ENCODE measurements at regions not wholly inside any gene's neighbourhood (a gene's known extent, or its start where the extent isn't known, plus 50 kb on each side); places are given as distances from the start of the nearest gene placed in this dataset.

DNA sequence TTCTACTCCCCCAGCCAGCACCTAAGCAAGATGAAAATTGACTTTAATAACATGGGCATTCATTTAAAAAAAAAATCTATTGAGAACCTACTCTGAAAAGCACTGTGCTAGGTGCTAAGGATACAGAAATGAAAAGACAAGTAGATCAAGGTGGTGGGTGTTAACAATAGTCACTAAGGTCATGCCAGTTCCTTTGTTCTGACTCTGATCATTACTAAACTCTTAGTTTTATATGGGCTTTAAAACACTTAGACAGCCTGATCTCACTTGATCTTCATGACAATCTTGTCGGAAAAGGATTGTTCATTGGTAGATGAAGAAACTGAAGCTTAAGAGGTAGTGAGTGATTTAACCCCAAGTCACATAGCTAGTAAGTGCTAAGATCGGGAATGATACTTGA, 285.7 kb upstream of the PRDM1 start:
- TF ChIP-seq, protein P1, sequence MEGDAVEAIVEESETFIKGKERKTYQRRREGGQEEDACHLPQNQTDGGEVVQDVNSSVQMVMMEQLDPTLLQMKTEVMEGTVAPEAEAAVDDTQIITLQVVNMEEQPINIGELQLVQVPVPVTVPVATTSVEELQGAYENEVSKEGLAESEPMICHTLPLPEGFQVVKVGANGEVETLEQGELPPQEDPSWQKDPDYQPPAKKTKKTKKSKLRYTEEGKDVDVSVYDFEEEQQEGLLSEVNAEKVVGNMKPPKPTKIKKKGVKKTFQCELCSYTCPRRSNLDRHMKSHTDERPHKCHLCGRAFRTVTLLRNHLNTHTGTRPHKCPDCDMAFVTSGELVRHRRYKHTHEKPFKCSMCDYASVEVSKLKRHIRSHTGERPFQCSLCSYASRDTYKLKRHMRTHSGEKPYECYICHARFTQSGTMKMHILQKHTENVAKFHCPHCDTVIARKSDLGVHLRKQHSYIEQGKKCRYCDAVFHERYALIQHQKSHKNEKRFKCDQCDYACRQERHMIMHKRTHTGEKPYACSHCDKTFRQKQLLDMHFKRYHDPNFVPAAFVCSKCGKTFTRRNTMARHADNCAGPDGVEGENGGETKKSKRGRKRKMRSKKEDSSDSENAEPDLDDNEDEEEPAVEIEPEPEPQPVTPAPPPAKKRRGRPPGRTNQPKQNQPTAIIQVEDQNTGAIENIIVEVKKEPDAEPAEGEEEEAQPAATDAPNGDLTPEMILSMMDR (IDR thresholded peaks at IDR 0.05; ENCODE audit: borderline replicate concordance, control extremely low read depth, extremely low read depth, insufficient read depth, missing control alignments), result no peak
- in situ Hi-C loops (cut with MboI; ENCODE audit: low sequenced_read_pairs, unreplicated experiment), result no loop called here

DNA sequence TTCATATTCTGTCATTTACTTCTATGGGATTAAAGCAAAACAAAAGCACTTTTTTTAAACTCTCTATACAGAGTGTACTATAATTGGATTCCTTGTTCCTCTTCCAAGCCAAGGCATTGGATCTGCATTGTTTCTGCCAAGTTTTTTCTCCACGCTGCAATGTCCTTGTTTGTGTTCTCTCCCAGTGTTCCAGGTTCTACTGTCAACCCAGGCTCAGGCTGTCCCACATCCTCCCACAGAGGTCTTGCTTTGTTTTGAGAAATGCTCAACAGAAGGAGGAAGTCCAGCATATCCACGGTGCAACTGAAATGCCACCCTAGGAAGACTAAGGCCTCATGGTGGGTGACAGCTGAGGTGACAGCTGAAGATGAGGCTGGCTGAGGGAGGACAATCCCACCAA, 287.1 kb upstream of the PRDM1 start:
- in situ Hi-C loops (cut with MboI; ENCODE audit: low sequenced_read_pairs, unreplicated experiment), result no loop called here
- DNase-seq (ENCODE audit: low spot score), result no peak
- TF ChIP-seq, protein P1 (IDR thresholded peaks at IDR 0.05; ENCODE audit: borderline replicate concordance, control extremely low read depth, extremely low read depth, insufficient read depth, missing control alignments), result no peak

More for the DNA sequence above, 285.7 kb upstream of the PRDM1 start:
- DNase-seq (ENCODE audit: low spot score), result no peak

DNA sequence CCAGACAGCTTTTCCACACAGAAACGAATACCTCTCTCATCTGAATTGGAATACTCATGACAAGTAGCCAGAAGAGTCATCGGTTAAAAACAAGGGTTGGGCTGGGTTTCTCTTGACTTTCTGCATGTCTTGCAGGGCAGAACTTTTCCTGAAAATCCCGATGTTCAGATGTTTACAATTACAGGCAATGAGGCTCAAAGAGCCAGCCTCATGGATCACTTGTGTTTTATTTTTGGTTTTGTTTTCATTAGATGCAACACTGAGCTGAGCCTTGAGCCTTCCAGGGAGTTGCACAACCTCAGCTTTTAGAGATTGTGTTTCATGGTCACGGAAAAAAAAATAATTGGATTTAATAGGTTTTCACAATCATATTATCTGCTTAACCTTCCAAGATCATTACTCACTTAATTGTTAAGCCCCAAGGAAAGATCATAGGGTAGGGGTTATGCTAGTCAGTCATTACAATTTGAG, 288.1 kb upstream of the PRDM1 start:
- DNase-seq (ENCODE audit: low spot score), result no peak
- in situ Hi-C loops (cut with MboI; ENCODE audit: low sequenced_read_pairs, unreplicated experiment), result no loop called here
- TF ChIP-seq, protein P1 (IDR thresholded peaks at IDR 0.05; ENCODE audit: borderline replicate concordance, control extremely low read depth, extremely low read depth, insufficient read depth, missing control alignments), result no peak

DNA sequence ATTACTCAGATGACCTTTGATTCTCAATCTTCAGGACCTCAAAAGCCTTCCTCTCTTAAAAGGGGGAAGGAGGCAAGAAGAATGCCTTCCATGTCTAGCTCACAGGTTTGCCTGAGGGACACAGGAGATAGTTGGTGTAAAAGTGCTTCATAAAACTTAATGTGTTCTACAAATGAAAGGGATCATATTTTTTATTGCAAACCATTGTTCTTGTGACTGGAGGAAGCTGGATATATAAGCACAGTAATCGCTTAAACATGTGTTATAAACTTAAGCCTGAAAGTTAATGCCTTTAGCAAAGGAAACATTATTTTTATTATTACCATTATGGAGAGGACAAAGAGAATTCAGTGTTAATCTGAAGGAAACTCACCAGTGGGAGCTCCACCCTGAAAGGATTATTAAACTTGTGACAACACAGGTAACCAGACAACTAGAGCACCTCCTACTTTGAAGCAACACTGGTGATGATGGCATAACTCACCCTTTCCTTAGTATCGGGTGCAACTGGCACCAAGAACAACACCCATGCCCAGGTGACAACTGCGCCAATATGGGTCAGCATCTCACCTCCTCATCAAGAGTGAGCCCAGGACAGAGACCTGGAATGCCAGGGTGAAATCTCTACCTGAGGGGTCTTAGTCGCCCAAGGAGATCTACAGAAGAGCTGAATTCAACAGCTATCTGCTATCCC, 288.7 kb upstream of the PRDM1 start:
- DNase-seq (ENCODE audit: low spot score), result no peak
- TF ChIP-seq, protein P1 (IDR thresholded peaks at IDR 0.05; ENCODE audit: borderline replicate concordance, control extremely low read depth, extremely low read depth, insufficient read depth, missing control alignments), result no peak
- in situ Hi-C loops (cut with MboI; ENCODE audit: low sequenced_read_pairs, unreplicated experiment), result no loop called here

DNA sequence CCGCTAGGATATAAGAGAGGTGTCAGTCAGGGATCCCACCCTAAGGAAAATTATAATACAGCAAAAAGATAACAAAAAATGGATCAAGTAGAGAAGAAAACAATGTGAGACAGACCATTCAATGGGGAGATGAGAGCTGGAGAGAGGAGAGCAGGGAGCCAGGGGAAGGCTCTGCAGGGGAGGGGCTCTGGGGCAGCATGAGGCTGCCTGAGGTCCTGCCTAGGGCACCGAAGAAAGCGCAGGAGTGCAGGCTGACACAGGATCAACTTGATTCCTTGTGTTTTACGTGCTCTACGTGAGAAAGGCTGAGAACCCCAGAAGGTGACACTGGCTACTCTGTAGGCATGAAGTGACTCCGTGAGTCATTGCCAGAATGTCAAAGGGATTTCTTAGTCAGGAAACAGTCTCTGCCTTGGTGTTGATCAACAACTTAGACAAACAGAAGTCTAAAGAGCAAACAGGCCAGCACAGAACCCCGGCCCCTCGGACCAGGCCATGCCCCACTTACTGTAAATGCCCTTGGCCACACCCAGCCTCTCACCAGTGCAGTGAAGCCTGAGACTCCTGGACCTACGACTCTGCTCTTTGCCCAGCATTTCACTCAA, 290.1 kb upstream of the PRDM1 start:
- TF ChIP-seq, protein P1 (IDR thresholded peaks at IDR 0.05; ENCODE audit: borderline replicate concordance, control extremely low read depth, extremely low read depth, insufficient read depth, missing control alignments), result no peak
- no peak for DNase-seq (ENCODE audit: low spot score)
- in situ Hi-C loops (cut with MboI; ENCODE audit: low sequenced_read_pairs, unreplicated experiment), result no loop called here

DNA sequence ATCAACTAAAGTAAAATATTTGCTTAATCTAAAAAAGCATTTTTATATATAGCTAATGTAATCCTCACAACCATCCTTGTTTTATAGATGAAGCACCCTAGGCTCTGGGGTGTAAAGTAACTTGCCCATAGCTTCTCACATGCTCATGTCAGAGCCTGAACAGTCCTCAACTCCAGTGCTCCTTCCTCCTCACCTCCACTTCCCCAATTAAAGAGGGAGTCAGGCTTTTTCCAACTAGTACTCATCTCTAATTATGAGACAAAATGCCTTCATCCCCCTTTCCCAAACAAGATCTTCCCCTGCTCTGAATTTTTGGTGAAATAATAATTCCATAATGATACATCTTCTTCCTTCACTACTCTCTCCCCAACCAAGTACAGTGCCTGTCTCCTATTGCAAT, 290.8 kb upstream of the PRDM1 start:
- TF ChIP-seq, protein P1 (IDR thresholded peaks at IDR 0.05; ENCODE audit: borderline replicate concordance, control extremely low read depth, extremely low read depth, insufficient read depth, missing control alignments), result no peak
- in situ Hi-C loops (cut with MboI; ENCODE audit: low sequenced_read_pairs, unreplicated experiment), result no loop called here
- no peak for DNase-seq (ENCODE audit: low spot score)
